ENCODE measurements at regions not wholly inside any gene's neighbourhood (a gene's known extent, or its start where the extent isn't known, plus 50 kb on each side); places are given as distances from the start of the nearest gene placed in this dataset.

- 36% methylated on average over 4 of the region's 4 CpGs for WGBS
- H3K4me3 ChIP-seq, result no peak overlapping the region
- H3K27ac ChIP-seq, result no peak overlapping the region
- no peak for TF ChIP-seq POLR2A (IDR thresholded peaks at IDR 0.05)
- TF ChIP-seq POLR2AphosphoS5 (IDR thresholded peaks at IDR 0.05), result no peak
- TF ChIP-seq CTCF (IDR thresholded peaks at IDR 0.05), result no peak
- no peaks in the 10 kb centered on the region for H3K9me3 ChIP-seq
- intact Hi-C loops (cut with DNase I), result no loop called here
- no peaks in the 10 kb centered on the region for H3K36me3 ChIP-seq
- no peaks in the 10 kb centered on the region for H3K27me3 ChIP-seq (replicated peaks; ENCODE audit: insufficient read depth)
- DNase-seq (ENCODE audit: low spot score), result no peak
- H3K4me1 ChIP-seq (replicated peaks), result no peaks in the 10 kb centered on the region
These were observed 162.5 kb upstream of the TBL1X start for GRCh38 chrX:9302381-9302780.

- Histone ChIP-seq H3K9me3 (no peaks in the 10 kb centered on the region), H3K4me1 (replicated peaks) (no peaks in the 10 kb centered on the region), H3K36me3 (no peaks in the 10 kb centered on the region), H3K4me3 (no peak overlapping the region), H3K27me3 (replicated peaks; ENCODE audit: insufficient read depth) (no peaks in the 10 kb centered on the region), H3K27ac (no peak overlapping the region)
- intact Hi-C loops (cut with DNase I), result no loop called here
- TF ChIP-seq POLR2A (IDR thresholded peaks at IDR 0.05) (no peak), CTCF (IDR thresholded peaks at IDR 0.05) (no peak), POLR2AphosphoS5 (IDR thresholded peaks at IDR 0.05) (no peak)
- no peak for DNase-seq (ENCODE audit: low spot score)
- WGBS, result 87% methylated on average over 4 of the region's 4 CpGs
These were observed 156.4 kb upstream of the TBL1X start for GRCh38 chrX:9308426-9308825.

- 90% methylated on average over 2 of the region's 2 CpGs for WGBS
- H3K27ac ChIP-seq, result no peak overlapping the region
- TF ChIP-seq POLR2AphosphoS5 (IDR thresholded peaks at IDR 0.05) (no peak), CTCF (IDR thresholded peaks at IDR 0.05) (no peak), POLR2A (IDR thresholded peaks at IDR 0.05) (no peak)
These were observed 154.2 kb upstream of the TBL1X start for GRCh38 chrX:9310616-9311015.

GRCh38 chrX:9311421-9312160, 153.3 kb upstream of the TBL1X start:
- 78% methylated on average over 8 of the region's 8 CpGs for WGBS
- intact Hi-C loops (cut with DNase I), result no loop called here
- Histone ChIP-seq H3K27ac (no peak overlapping the region), H3K36me3 (no peaks in the 10 kb centered on the region), H3K4me3 (no peak overlapping the region), H3K9me3 (no peaks in the 10 kb centered on the region), H3K27me3 (replicated peaks; ENCODE audit: insufficient read depth) (no peaks in the 10 kb centered on the region), H3K4me1 (replicated peaks) (no peaks in the 10 kb centered on the region)
- TF ChIP-seq CTCF (IDR thresholded peaks at IDR 0.05) (no peak), POLR2AphosphoS5 (IDR thresholded peaks at IDR 0.05) (no peak), POLR2A (IDR thresholded peaks at IDR 0.05) (no peak)
- no peak for DNase-seq (ENCODE audit: low spot score)

More at GRCh38 chrX:9310616-9311015, 154.2 kb upstream of the TBL1X start:
- no peak for DNase-seq (ENCODE audit: low spot score)
- Histone ChIP-seq H3K36me3 (no peaks in the 10 kb centered on the region), H3K4me1 (replicated peaks) (no peaks in the 10 kb centered on the region), H3K9me3 (no peaks in the 10 kb centered on the region), H3K27me3 (replicated peaks; ENCODE audit: insufficient read depth) (no peaks in the 10 kb centered on the region), H3K4me3 (no peak overlapping the region)
- intact Hi-C loops (cut with DNase I), result no loop called here
